ENCODE measurements at regions not wholly inside any gene's neighbourhood (a gene's known extent, or its start where the extent isn't known, plus 50 kb on each side); places are given as distances from the start of the nearest gene placed in this dataset.

GRCh38 chr2:160742667-160743066 lies 249.1 kb upstream of the RBMS1 start:
- Histone ChIP-seq H3K27ac (no peak overlapping the region), H3K36me3 (no peaks in the 10 kb centered on the region), H3K4me3 (no peak overlapping the region), H3K4me1 (peaks cover 0 to 1% (median 0%) of the 10 kb centered on the region in 3 donors), H3K27me3 (no peaks in the 10 kb centered on the region), H3K9me3 (no peaks in the 10 kb centered on the region)
- DNase-seq = no peak
- intact Hi-C loops (cut with DNase I) = no loop called here
- WGBS, 2 donors = 78 to 86% methylated on average over 2 of the region's 2 CpGs
- no peak for TF ChIP-seq POLR2A (IDR thresholded peaks at IDR 0.05)
- TF ChIP-seq CTCF (IDR thresholded peaks at IDR 0.05) = no peak

- TF ChIP-seq CTCF (IDR thresholded peaks at IDR 0.05) = no peak
- no peak for TF ChIP-seq POLR2A (IDR thresholded peaks at IDR 0.05)
- Histone ChIP-seq H3K4me3 (no peak overlapping the region), H3K27me3 (no peaks in the 10 kb centered on the region), H3K4me1 (peaks cover 0 to 25% (median 3%) of the 10 kb centered on the region in 3 donors), H3K36me3 (no peaks in the 10 kb centered on the region), H3K9me3 (no peaks in the 10 kb centered on the region), H3K27ac (no peak overlapping the region)
- DNase-seq = no peak
- 32 to 37% methylated on average over 4 of the region's 4 CpGs for WGBS, 2 donors
- intact Hi-C loops (cut with DNase I) = no loop called here
Measured at GRCh38 chr2:160747501-160748170, 254.0 kb upstream of the RBMS1 start.

- H3K27me3 ChIP-seq = no peaks in the 10 kb centered on the region
- WGBS, 2 donors = 55 to 57% methylated on average over 2 of the region's 2 CpGs
- H3K27ac ChIP-seq = no peak overlapping the region
- DNase-seq = no peak
- H3K9me3 ChIP-seq = peaks cover 0 to 14% (median 0%) of the 10 kb centered on the region in 3 donors
- intact Hi-C loops (cut with DNase I) = no loop called here
- no peaks in the 10 kb centered on the region for H3K36me3 ChIP-seq
- no peak for TF ChIP-seq POLR2A (IDR thresholded peaks at IDR 0.05)
- no peak for TF ChIP-seq CTCF (IDR thresholded peaks at IDR 0.05)
- no peak overlapping the region for H3K4me3 ChIP-seq
- H3K4me1 ChIP-seq = peaks cover 0 to 37% (median 3%) of the 10 kb centered on the region in 3 donors
Measured at GRCh38 chr2:160751021-160751420, 257.4 kb upstream of the RBMS1 start.

GRCh38 chr2:160752475-160753330 lies 259.1 kb upstream of the RBMS1 start:
- Histone ChIP-seq H3K4me1 (peaks cover 0 to 35% (median 3%) of the 10 kb centered on the region in 3 donors), H3K4me3 (no peak overlapping the region), H3K27ac (peak overlapping the region in 2 of 4 donors; percentile 52 to 73), H3K36me3 (no peaks in the 10 kb centered on the region), H3K9me3 (peaks cover 0 to 14% (median 0%) of the 10 kb centered on the region in 3 donors), H3K27me3 (no peaks in the 10 kb centered on the region)
- DNase-seq = no peak
- intact Hi-C loops (cut with DNase I) = no loop called here
- TF ChIP-seq POLR2A (IDR thresholded peaks at IDR 0.05) (no peak), CTCF (IDR thresholded peaks at IDR 0.05) (no peak)
- 46 to 48% methylated on average over 3 of the region's 3 CpGs for WGBS, 2 donors

- TF ChIP-seq CTCF (IDR thresholded peaks at IDR 0.05) (no peak), POLR2A (IDR thresholded peaks at IDR 0.05) (no peak)
- Histone ChIP-seq H3K27ac (peak overlapping the region in 3 of 4 donors; percentile 14 to 73 (median 38)), H3K27me3 (no peaks in the 10 kb centered on the region), H3K9me3 (peaks cover 0 to 14% (median 0%) of the 10 kb centered on the region in 3 donors), H3K4me1 (peaks cover 0 to 30% (median 3%) of the 10 kb centered on the region in 3 donors), H3K4me3 (no peak overlapping the region), H3K36me3 (no peaks in the 10 kb centered on the region)
- intact Hi-C loops (cut with DNase I) = no loop called here
- DNase-seq = no peak
Measured at GRCh38 chr2:160753331-160753654, 259.7 kb upstream of the RBMS1 start.

Data from esophagus squamous epithelium (tissue), 5 donors.